Stimulated activated CD8-positive, alpha-beta memory T cell treated with anti-CD3 and anti-CD28 coated beads, Interleukin-12 subunit alpha, Interleukin-12 subunit beta, amount 100 ng/mL, for 24 hours (primary cell): ENCODE measurements at regions not wholly inside any gene's neighbourhood (a gene's known extent, or its start where the extent isn't known, plus 50 kb on each side); places are given as distances from the start of the nearest gene placed in this dataset.

Experiments
- DNase-seq: peaks from one replicate; pipeline ENCODE4 v3.0.0-alpha.2; 2020; ENCODE audit errors: extremely low read depth

DNA sequence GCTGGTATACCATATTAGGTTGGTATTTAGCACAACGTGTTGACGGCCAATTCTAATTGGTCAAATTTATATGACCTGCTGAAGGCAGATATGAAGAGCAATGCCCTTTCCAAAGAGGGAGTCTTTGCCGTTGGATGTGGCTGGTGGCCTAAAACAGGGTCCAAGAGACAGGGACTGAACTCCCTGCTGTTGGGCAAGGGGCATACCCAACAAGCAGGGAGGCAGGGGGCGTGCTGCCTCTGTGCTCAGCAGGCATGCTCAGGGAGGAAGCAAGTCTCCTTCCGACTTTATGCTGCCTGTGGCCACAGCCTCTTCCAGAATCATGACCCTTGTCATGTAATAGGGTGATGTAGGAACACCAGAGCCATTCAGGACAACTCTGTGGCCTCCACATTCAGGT is 167.7 kb upstream of the NPVF start:
- DNase-seq: no peak

DNA sequence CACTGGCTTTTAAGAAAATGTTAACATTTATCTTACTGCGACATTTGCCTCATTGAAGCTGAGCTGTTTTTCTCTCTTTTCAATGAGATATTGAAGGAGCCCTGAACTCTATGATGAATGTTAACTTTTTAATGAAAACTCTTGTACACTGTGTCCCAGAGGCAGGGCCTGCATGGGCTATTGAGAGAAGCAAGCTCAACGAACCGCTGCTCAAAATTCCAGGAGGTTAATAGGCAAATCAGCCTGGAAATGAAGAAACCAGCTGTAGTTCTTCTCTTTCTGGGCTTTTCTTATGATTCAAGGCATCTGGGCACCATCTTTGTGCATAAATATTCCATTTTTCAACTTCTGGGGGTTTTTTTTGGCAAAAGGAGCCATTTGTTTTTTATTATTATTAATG is 168.4 kb upstream of the NPVF start:
- DNase-seq: no peak

DNA sequence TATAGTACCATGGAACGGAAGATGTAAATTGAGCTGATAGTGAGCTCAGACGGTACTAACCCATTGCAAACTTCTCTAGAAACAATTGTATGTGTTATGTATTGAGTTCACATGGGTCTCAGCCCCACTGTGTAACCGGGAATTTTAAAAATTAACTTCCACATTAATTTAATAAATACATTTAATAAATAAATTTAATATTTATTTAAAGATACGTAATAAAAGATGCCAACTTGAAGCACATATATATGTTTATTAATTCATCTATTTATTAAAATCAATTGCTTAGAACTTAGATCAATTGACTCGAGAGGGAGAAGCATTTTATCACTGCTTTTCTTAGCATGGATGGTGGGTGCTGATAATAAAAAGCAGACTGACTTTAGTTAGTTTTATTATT is 170.1 kb upstream of the NPVF start:
- no peak for DNase-seq

DNA sequence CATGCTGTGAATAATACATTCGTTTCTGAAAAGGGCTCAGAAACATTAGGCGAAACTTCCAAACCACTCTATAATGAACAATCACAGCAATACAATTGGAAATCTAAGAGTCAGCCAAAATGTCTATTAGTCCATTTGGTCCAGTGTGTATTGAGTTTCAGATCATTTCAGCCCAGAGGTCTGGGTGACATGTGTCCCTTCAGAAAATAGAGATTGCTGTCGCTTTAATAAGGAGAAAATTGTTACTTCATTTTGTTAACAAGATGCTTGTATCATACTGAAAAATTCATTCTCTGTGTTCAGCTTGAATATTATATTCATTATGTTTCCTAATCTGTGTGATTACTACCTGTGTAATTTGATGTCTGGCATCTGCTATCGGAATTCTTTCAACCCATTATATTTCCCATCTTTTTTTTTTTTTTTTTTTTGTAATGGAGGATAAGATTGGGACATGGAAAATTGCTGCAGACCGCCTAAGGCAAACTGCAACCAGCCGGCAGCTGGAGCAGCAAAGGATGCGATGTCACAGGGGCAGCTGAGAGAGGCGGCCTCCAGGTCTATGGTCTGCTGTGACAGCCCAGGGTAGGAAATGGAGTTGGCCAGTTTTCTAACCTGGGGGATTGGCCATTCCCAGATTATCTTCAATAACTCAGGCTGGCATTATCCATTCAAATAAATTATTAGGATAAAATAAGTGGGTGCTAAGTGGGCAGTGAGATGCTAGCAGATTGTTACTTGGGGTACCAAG is 170.9 kb upstream of the NPVF start:
- DNase-seq: no peak

DNA sequence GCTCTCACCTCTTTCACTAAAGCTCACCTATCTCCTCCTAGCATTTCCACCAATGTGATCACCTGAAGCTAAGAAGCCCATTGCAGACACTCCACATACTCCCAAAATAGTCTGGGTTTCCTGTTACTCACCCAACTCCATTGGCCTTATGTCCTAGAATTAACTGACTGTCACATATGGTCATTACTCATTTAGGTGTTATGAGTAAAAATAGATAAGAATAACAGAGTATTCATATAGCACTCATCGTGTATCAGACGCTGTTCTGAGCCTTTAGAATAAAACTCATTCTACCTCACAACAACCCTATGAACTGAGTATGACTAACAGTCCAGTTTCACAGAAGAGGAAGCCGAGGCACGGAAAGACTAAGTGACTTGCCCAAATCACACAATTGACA is 174.2 kb upstream of the NPVF start:
- DNase-seq: no peak

DNA sequence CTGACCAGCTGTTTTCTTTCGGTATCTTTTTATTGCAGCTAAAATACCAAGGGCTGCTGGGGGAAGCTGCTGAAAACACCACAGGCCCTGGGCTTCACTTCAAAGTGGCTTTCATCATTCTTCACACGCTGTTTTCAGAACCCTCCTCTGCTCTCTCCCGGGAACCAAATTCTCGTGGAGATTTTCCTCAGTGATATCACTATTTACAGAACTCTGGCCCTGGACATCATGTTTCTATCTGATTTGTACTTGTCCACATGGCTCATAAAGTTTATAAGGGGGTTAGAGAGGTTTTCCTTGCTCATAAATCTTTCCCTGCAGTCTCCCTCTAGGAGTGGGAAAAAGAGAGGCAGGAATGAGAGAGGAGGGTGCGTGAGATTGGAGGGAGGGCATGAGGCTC is 177.4 kb upstream of the NPVF start:
- no peak for DNase-seq

DNA sequence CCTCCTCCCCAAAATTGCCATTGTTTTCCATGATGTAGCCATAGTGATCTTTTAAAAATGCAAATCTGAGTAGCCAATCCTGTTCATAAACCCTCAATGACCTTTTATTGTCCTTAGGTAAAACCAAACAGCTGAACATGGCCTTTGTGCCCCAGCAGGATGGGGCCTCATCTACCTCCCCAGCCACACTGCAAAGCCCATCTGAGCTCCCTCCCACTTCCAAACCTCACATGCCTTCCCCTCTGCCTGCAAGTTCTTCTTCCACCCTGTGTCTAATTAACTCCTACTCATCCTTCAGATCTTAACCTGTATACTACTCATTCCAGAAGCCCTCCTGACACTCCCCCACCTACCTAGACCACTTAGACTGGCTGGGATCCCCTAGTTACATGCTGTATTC is 178.8 kb upstream of the NPVF start:
- DNase-seq: no peak

DNA sequence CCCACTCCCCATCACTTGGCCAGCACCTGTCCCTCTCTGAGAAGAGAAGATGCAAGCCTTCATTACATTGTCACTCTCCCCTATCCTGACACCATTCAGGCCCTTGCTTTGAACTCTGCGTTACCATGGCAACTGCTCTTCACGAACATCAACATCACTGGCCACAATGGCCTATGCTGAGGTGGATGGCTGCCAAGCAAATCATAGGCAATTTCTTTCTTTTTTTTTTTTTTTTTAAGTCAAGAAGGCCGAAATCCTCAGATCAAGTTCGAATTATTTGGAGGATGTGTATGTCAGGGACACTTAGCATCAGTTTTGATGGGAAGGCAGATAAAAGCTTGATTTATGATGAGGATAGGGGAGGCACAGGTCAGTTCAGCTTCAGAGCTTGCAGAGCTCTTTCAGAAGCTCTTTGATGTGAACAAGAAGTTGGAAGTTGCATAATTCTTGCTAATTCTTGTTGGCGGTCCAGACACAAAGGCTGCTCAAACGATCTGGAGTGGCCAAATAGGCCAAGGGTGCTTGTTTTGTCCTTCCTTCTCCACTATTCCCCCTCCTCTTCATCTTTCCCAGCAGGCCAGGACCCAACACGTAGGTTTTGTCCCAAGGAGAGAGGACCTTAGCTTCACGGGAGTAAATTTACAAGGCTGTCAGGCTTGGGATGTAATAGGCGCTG is 179.9 kb upstream of the NPVF start:
- no peak for DNase-seq

DNA sequence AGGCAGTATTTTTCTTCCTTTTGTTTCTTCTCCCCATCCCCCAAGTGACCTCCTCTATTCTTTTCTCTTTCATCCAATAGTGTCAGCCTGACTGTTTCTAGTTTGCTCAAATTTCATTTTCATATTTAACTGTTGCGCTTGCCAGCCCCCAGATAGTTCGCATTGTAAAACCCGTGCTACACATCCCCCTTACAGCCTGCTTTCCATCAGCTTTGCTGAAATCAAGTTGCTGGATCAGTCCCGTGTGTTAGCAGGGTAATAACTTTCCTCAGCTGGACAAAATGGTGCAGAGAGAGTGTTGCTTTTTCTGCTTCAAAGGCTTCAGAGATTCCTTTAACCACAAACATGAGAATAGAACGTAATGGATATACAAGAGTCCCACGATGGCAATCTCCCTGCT is 180.6 kb upstream of the NPVF start:
- DNase-seq: no peak

DNA sequence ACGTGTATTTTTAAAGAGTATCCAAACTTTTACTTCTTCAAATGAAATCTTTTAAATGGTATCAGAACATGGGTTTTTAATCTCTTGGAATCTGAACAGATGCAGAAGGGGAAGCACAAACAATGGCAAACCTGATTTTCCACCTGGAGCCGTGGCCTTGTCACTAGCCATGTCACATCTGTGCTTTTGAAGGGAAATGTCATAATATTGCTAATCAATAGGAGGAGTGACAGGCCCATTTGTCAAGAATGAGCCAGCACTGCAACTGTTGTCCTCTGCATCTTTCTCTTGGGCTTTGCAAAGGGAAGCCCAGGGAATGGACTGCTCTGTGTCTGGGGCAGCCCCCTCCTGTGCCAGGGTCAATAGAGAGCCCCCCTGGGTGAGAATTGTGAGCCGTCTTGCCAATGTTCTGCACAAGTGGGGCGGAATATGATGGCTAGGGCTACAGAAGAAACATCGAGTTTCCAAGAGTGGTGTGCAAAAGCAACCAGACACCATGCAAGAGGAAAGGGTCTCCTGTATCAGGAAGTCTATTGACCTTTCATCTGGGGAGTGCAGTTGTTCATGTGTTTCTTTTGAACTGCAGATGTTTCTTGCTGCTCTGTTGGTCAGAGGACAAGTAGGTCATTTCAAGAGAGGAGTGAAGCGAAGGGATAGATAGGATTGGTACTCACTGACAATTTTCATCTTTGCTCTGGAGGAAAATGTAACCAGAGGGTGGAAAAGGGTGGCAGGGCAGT is 181.8 kb upstream of the NPVF start:
- DNase-seq: no peak

DNA sequence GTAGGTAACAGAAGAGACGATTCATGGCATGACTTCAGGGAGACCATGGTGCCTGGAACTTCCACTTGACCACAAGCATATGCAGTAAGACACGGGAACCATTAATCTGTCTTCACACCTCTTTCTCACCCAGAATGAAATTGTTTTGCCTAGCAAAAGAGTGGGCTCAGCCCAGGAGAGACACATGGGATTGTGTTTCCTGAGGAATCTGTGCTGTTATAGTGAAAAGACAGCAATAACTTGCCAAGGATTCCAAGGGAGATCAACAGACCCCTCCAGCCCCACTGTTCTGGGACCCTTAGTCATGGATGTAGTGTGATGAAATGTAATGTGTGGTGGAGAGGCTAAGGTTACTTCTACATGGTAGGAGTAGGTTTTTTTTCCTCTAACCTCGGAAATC is 192.5 kb upstream of the NPVF start:
- no peak for DNase-seq

DNA sequence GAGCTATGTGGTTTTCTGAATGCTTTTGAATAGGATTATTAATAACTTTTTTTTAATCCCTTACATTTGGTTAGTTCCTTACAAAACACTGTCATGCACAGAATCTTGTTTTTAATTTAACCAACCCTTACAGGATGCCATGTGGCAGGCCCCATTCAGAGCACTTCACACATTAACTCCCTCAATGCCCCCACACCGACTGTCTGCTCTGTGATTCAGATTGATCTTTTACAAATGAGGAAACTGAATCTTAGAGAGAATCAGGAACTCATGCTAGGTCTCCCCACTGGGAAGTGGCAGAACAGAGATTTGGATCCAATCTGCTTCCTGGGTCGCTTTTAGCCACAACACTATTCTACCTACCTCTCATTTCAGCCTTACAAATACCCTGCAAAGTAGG is 195.8 kb upstream of the NPVF start:
- DNase-seq: no peak

DNA sequence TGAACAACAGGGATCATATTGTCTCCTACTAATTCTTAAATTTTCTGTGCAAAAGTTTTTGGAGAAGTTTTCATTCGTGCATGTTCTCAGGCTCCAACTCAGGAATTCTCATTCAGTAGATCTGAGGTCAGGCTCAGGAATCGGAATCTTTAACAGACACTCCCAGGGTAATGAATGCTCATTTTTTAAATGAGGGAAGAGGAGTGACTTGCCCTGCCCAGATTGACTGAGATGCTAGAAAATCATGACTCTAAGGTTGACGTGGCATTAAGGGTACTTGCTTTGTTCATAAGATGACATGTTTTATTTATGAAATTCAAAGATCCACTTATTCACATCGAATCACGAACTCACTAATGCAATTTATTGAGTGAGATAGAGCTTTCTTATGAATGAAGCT is 196.6 kb upstream of the NPVF start:
- no peak for DNase-seq

DNA sequence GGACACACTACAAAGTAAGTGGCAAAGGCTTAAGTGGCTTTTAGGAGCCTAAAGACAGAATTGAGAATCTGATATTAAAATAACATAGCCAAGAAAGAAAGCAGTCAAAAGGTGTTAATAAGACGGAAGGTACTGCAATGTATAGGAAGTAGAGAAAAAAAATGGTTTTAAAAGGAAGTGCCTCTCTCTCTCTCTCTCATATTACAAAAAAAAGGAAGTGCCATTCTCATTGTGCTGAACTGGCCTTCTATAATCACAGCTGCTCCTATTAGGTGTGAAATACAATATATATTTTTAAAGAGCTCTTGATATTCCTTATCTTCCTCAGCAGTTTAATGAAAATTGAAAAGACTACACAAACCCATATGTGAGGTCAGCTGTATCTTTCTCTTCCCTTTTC is 199.4 kb upstream of the NPVF start:
- no peak for DNase-seq

DNA sequence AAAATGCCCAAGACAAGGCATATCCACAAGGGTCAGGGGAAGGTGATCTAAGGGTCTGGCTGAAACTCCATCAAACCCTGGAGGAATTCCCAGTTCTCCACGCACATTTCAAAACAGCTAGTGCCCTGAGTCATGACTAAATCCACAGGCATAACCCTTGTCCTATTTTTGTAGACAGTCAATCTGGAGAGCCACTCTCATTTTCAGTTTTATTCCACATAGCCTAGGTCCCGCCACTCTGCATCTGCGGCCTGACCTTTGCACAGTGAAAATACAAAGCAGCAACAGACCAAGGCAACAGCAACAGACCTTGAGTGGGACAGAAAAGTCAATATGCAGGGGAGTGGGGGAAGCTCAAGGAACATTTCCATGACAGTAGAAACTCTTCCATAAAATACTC is 201.4 kb upstream of the NPVF start:
- no peak for DNase-seq

DNA sequence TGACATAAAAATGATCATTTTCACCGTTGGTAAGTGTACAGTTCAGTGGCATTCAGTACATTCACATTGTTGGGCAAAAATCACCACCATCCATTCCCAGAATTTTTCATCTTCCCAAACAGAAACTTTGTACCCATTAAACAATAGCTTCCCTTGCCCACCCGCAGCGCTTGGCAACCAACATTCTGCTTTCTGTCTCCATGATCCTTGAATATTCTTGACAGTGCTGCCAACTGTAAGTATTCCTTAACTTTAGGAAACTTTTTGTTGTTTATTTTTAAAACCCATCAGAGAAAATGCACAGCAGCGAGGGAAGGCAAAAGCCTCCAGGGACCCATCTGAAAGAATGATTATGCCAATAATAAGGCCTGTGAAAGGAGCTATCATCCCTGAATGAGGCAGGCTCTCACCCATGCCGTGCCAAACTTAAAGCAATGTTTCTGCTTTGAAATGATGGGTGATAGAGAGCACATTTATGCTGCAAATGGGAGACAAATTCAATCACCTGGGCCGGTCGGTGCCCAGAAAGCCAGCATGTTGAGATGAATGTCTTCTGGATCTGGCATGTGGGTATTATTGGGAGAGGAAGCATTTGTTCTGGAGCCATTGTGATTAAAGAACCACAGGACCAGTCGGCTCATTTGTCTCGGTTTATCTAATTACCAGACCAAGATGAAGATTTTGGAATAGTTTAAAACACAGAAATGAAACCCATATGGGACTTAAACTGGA is 202.1 kb upstream of the NPVF start:
- DNase-seq: no peak

DNA sequence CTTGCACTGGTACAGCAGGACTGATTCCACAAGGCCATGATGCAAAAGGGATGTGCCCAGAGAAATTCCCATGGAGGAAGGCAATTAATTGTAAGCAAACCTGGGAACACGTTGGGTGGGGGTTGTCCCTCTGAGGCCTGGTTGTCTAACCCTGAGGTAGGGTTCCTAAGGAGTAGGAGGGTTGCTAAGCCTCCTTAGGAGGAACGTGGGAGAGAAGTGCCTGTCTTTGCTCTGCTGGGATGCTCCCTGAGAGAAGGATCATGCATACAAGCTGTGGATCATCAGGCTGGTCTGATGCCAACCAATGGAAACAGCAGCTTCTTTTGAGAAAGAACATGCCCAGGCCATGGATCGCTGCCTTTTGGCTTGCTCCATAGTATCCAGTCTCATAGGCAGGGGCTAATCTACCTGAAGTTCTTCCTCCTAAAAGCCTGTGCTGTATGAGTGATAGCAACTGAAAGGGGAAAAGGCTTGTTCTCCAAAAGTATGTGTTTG is 203.7 kb upstream of the NPVF start:
- no peak for DNase-seq

DNA sequence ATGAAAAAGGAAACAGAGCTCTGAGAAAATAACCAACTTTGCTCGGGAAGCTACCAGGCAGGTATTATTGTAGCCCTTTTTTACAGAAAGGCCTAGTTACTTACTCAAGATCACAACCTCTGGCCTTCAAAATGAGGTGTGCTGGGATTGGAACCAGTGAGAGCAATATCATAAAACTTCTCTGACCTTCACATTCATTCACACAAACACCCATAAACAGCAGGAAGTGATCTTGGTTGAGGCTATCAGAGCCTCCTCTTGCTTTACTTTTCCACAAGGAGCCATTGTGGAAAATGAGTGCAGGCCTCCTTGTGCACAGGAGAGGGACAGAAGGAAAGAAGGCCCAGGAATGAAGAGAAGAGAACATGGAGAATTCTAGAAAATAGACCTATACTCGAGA is 204.5 kb upstream of the NPVF start:
- DNase-seq: no peak

DNA sequence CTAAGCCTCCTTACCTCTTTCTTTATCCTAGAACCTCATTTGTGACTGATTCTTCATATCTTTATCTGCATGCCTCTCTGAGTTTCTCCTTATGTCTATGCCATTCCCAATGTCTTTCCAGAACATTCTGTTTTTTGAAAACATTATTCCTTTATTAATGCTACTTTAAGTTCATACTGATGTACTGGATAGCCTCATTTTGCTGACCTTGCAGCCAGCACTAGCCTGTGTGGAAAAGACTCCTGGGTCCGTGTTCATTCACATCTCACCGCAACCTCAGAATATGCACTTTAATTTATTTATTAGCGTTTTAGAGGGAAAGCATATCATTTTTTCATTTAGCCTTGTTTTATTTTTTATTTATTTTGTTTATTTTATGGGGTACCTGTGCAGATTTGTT is 208.1 kb upstream of the NPVF start:
- DNase-seq: no peak

DNA sequence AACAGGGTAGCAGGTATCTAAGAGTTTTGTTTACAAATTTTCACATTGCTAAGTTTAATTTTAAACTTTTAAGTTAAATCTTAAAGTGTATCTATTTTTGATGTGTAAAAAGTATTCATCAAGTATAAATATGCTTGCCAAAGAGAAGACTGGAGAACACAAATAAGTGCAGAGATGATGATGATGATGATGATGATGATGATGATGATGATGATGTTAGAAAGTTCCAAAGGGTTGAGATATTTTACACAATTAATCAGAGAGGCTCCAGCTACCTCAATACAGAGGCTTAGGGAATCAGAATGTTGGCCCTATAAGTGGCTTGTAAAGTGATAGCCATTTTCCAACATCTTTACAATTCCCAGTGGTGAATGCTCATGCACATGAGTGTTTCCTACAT is 209.0 kb upstream of the NPVF start:
- DNase-seq: no peak

DNA sequence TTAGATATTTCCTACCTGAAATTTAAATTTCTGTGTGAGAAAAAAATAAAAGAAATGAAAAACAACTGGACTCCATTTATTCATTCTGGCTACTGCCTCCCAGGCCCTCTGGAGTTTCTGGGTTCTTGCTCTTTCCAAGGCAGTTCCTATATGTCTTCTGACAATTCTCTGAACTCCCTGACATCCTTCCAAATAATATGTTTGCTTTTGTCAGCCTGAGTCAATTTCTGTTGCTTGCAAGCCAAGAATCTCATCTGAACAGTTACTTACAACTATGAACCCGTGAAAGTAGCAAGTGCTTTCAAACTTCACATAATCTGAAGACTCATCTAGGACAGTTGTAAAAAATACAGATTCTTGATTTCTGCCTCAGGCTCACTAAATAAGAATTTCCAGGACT is 216.7 kb upstream of the NPVF start:
- no peak for DNase-seq

DNA sequence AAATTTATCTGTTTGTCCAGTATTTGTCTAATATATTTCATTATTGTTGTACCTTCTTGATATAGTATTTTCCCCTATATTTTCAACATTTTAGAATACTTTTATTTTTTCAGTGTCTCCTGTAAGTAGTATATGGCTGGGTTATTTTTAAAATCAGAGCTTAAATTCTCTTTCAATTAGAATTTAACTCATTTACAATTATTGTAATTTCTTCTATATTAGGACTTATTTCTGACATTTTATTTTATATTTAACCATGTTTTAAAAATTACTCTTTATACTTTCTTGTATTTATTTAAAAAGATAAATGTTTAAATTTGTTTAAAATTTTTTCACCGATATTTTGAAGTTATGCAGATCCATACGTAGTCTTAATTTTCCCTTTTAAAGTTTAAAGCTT is 220.0 kb upstream of the NPVF start:
- DNase-seq: no peak
